ENCODE measurements at regions not wholly inside any gene's neighbourhood (a gene's known extent, or its start where the extent isn't known, plus 50 kb on each side); places are given as distances from the start of the nearest gene placed in this dataset.

GRCh38 chr16:54204756-54205155 is 81.8 kb downstream of the IRX3 start:
- peaks cover 6% of the 10 kb centered on the region for H3K9me3 Mint-ChIP-seq (ENCODE audit: unreplicated experiment)
- H3K27me3 ChIP-seq (ENCODE audit: insufficient read depth, low read length), result peaks cover 5% of the 10 kb centered on the region

GRCh38 chr16:54203851-54204505 is 82.6 kb downstream of the IRX3 start:
- H3K4me3 ChIP-seq (ENCODE audit: insufficient read depth, low read depth, low read length), result no peak overlapping the region
- FAIRE-seq (no peak), DNase-seq (ENCODE audit: low read depth) (no peak)
- peaks cover 5% of the 10 kb centered on the region for H3K27me3 ChIP-seq (ENCODE audit: insufficient read depth, low read length)
- Mint-ChIP-seq H3K36me3 (ENCODE audit: low read depth, unreplicated experiment) (no peaks in the 10 kb centered on the region), H3K27me3 (ENCODE audit: low read depth, unreplicated experiment) (peaks cover 40% of the 10 kb centered on the region), H3K9me3 (ENCODE audit: unreplicated experiment) (peaks cover 6% of the 10 kb centered on the region), H3K27ac (ENCODE audit: unreplicated experiment) (no peak overlapping the region), H3K4me1 (ENCODE audit: low read depth, unreplicated experiment) (no peaks in the 10 kb centered on the region), H3K4me3 (ENCODE audit: unreplicated experiment) (no peak overlapping the region)
- TF ChIP-seq CTCF (IDR thresholded peaks at IDR 0.05; ENCODE audit: insufficient read depth, low read depth, low read length), result no peak
- no peak for TF ChIP-seq EZH2 (IDR thresholded peaks at IDR 0.05; ENCODE audit: insufficient read depth, low read length)
- no peak overlapping the region for H3K4me2 ChIP-seq (ENCODE audit: low read length)
- H3K79me2 ChIP-seq (ENCODE audit: insufficient read depth, low read length), result no peaks in the 10 kb centered on the region
- no peak overlapping the region for H3K9ac ChIP-seq (ENCODE audit: low read length)
- H3K4me1 ChIP-seq (ENCODE audit: insufficient read depth, low read length), result no peaks in the 10 kb centered on the region
- no peak overlapping the region for H3K27ac ChIP-seq (ENCODE audit: low read depth, low read length)
- H3K9me3 ChIP-seq (ENCODE audit: insufficient read depth, low read depth, low read length), result no peaks in the 10 kb centered on the region
- H2AFZ ChIP-seq (ENCODE audit: low read depth, low read length), result no peak overlapping the region
- H4K20me1 ChIP-seq (ENCODE audit: insufficient read depth, low read length), result no peaks in the 10 kb centered on the region
- H3K36me3 ChIP-seq (ENCODE audit: insufficient read depth, low read length), result no peaks in the 10 kb centered on the region

More at GRCh38 chr16:54204756-54205155, 81.8 kb downstream of the IRX3 start:
- Histone ChIP-seq H3K9me3 (ENCODE audit: insufficient read depth, low read depth, low read length) (no peaks in the 10 kb centered on the region), H3K27ac (ENCODE audit: low read depth, low read length) (no peak overlapping the region), H3K79me2 (ENCODE audit: insufficient read depth, low read length) (no peaks in the 10 kb centered on the region), H3K4me1 (ENCODE audit: insufficient read depth, low read length) (no peaks in the 10 kb centered on the region), H3K4me3 (ENCODE audit: insufficient read depth, low read depth, low read length) (no peak overlapping the region), H2AFZ (ENCODE audit: low read depth, low read length) (no peak overlapping the region), H3K9ac (ENCODE audit: low read length) (no peak overlapping the region), H4K20me1 (ENCODE audit: insufficient read depth, low read length) (no peaks in the 10 kb centered on the region), H3K36me3 (ENCODE audit: insufficient read depth, low read length) (no peaks in the 10 kb centered on the region), H3K4me2 (ENCODE audit: low read length) (no peak overlapping the region)
- no peak for TF ChIP-seq CTCF (IDR thresholded peaks at IDR 0.05; ENCODE audit: insufficient read depth, low read depth, low read length)
- TF ChIP-seq EZH2 (IDR thresholded peaks at IDR 0.05; ENCODE audit: insufficient read depth, low read length), result no peak
- no peak for DNase-seq (ENCODE audit: low read depth)
- H3K27ac Mint-ChIP-seq (ENCODE audit: unreplicated experiment), result no peak overlapping the region
- no peaks in the 10 kb centered on the region for H3K4me1 Mint-ChIP-seq (ENCODE audit: low read depth, unreplicated experiment)
- H3K27me3 Mint-ChIP-seq (ENCODE audit: low read depth, unreplicated experiment), result peaks cover 38% of the 10 kb centered on the region
- no peaks in the 10 kb centered on the region for H3K36me3 Mint-ChIP-seq (ENCODE audit: low read depth, unreplicated experiment)
- H3K4me3 Mint-ChIP-seq (ENCODE audit: unreplicated experiment), result no peak overlapping the region
- no peak for FAIRE-seq

GRCh38 chr16:54203384-54203783 is 83.2 kb downstream of the IRX3 start:
- H4K20me1 ChIP-seq (ENCODE audit: insufficient read depth, low read length), result no peaks in the 10 kb centered on the region
- TF ChIP-seq CTCF (IDR thresholded peaks at IDR 0.05; ENCODE audit: insufficient read depth, low read depth, low read length), result no peak
- TF ChIP-seq EZH2 (IDR thresholded peaks at IDR 0.05; ENCODE audit: insufficient read depth, low read length), result no peak
- H3K4me3 ChIP-seq (ENCODE audit: insufficient read depth, low read depth, low read length), result no peak overlapping the region
- H3K9ac ChIP-seq (ENCODE audit: low read length), result no peak overlapping the region
- peaks cover 6% of the 10 kb centered on the region for H3K9me3 Mint-ChIP-seq (ENCODE audit: unreplicated experiment)
- DNase-seq (ENCODE audit: low read depth) (no peak), FAIRE-seq (no peak)
- H3K27ac ChIP-seq (ENCODE audit: low read depth, low read length), result no peak overlapping the region
- no peak overlapping the region for H3K4me3 Mint-ChIP-seq (ENCODE audit: unreplicated experiment)
- H2AFZ ChIP-seq (ENCODE audit: low read depth, low read length), result no peak overlapping the region
- H3K27me3 ChIP-seq (ENCODE audit: insufficient read depth, low read length), result peaks cover 5% of the 10 kb centered on the region
- H3K4me2 ChIP-seq (ENCODE audit: low read length), result no peak overlapping the region
- H3K9me3 ChIP-seq (ENCODE audit: insufficient read depth, low read depth, low read length), result no peaks in the 10 kb centered on the region
- H3K79me2 ChIP-seq (ENCODE audit: insufficient read depth, low read length), result no peaks in the 10 kb centered on the region
- no peaks in the 10 kb centered on the region for H3K4me1 ChIP-seq (ENCODE audit: insufficient read depth, low read length)
- H3K36me3 ChIP-seq (ENCODE audit: insufficient read depth, low read length), result no peaks in the 10 kb centered on the region
- H3K27ac Mint-ChIP-seq (ENCODE audit: unreplicated experiment), result no peak overlapping the region
- peaks cover 39% of the 10 kb centered on the region for H3K27me3 Mint-ChIP-seq (ENCODE audit: low read depth, unreplicated experiment)
- H3K4me1 Mint-ChIP-seq (ENCODE audit: low read depth, unreplicated experiment), result no peaks in the 10 kb centered on the region
- no peaks in the 10 kb centered on the region for H3K36me3 Mint-ChIP-seq (ENCODE audit: low read depth, unreplicated experiment)

Measured in astrocyte (in vitro differentiated cells and primary cell).